Hematopoietic multipotent progenitor cell (in vitro differentiated cells): ENCODE measurements at regions not wholly inside any gene's neighbourhood (a gene's known extent, or its start where the extent isn't known, plus 50 kb on each side); places are given as distances from the start of the nearest gene placed in this dataset.

ENCODE experiments used
- DNase-seq, 3 donors: peaks; one replicate each; pipeline ENCODE4 v3.0.0-alpha.2; 2011 to 2015; ENCODE audit warnings: low read depth in 2 of 3, low spot score in 2 of 3

- DNase-seq, result no peak
Observed at GRCh38 chr4:153075836-153076518, 128.3 kb upstream of the TRIM2 start.

DNA sequence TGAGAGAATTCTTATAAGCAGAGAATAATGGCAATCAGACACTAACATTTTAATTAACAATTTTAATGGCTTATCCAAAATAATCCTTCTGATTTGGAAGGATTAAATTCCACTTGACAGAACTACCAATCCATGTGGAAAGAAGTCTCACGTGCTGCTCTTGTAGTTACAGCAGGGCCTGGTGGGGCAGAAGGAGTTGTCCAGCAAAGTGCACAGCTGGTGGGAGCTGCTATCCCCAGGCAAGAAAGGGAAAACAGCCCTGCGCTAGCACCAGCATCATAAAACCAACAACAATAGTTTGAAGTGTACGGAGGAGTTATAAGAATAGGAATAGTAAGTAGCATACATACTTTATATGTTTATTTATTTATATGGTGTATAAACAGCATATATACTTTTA is 127.4 kb upstream of the TRIM2 start:
- DNase-seq, result no peak

- peak in 2 of 3 donors; percentile 90 to 94 for DNase-seq
Observed at GRCh38 chr4:153079857-153080391, 124.3 kb upstream of the TRIM2 start.

GRCh38 chr4:153081006-153081580 is 123.2 kb upstream of the TRIM2 start:
- DNase-seq, result no peak

GRCh38 chr4:153081693-153082092 is 122.5 kb upstream of the TRIM2 start:
- no peak for DNase-seq

DNA sequence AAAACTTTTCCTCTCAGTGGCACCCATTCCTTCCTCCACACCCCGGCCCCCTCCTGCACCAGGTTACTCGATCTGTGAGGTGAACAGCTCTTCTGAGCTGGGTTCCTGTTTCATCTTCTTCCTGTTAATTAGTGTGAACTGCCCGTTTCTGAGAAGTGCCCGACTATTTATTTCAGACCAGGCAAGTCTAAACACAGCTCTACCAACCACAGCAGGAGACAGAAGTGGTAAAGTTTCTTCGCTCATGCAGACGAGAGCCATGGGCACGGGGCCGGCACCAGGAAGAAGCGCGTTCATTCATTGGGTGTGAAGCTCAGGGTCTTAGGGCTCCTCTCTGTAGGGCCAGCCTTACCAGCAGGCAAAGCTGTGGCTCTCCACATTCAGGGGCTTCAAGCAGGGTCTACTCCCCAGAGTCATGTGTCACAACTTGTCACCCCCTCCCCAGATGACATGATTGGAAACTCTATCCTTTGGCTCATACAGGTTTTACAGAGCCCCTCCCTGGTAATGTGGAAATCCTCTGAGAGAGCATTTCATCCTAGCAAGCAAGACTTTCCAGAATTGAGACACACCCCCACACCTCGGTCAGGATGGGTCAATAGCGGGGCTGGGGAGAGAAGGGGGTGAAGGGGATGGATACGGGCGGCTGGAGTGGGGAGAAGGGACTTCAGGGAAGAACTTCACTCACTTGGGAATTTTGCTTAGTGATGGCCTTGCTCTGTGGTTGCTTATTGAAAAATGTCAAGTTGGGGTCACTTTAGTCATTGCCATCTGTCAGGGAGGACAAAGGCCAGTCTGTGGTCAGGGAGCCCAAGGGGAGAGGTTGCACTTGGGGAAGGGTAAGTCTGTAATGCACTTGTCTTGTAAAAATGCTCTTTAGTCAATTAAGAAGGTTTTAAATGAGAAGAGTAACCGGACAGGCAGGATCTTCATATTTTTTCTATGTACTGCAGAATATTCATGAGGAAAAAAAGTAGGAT is 121.6 kb upstream of the TRIM2 start:
- DNase-seq, result peak in 2 of 3 donors; percentile 15 to 27

GRCh38 chr4:153083447-153083947 is 120.7 kb upstream of the TRIM2 start:
- peak; percentile 33 to 72 (median 56) for DNase-seq

DNA sequence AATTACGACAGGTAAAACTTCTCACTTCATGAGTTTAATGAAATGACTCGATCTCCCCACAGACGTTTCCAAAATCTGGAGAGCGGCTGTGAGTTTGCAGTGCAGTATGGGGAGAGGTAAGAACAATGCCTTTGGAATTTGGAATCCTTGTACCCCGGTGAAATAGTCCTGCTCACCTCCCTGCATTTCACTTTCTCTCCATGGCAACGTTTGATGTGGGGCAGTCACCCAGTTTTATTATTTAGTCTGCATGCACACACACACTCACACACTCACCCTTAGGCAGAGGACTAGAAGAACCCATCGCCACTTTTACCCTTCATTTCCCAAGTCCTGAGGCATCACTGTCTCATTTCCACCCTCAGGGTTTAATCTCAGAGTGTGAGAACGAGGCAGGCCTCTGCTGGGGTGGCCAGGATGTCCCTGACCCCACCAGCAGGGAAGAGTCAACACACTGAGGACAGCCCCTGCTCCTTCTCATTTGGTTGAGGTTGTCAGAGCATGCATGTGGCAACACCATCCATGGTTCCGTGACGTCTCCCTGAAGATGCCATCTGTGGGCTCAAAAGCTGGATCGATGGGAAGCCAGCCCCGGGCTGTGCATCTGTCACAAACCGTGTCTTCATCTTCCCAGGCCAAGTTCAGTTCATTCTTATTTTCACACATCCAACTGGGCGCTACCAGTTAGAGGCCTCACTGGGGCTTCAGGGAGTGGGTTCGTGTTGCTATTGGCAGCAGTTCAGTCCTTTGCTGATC is 119.8 kb upstream of the TRIM2 start:
- DNase-seq, result no peak

DNA sequence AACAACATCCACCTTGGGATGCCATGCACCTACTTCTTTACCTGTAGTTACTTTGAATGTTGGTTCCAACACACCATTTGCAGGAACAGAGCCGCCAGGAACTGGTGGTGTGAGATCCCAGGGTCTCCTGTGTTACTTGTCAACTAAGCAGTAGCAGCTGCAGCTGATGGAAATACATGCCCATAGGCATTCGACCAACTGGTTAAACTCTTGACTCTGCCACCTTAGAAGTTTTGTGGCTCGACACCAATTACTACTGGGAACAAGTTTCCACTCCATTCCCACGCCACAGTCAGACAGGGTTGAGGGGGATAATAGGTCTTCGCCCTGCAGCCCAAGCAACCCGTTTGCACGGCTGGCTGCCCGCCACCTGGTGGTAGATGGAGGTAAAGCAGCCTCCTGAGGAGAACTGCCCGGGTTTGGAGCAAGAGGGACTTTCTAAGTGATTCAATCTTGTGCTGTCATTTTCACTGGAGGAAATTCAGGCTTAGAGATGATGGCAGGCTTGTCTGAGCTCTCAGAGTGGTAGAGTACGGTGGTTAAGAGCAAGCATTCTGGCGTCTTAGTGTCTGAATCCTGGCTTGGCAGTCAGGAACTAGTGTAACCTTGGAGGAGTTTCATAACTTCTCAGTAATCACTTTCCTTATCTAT is 119.1 kb upstream of the TRIM2 start:
- DNase-seq, result peak; percentile 71 to 79 (median 75)

DNA sequence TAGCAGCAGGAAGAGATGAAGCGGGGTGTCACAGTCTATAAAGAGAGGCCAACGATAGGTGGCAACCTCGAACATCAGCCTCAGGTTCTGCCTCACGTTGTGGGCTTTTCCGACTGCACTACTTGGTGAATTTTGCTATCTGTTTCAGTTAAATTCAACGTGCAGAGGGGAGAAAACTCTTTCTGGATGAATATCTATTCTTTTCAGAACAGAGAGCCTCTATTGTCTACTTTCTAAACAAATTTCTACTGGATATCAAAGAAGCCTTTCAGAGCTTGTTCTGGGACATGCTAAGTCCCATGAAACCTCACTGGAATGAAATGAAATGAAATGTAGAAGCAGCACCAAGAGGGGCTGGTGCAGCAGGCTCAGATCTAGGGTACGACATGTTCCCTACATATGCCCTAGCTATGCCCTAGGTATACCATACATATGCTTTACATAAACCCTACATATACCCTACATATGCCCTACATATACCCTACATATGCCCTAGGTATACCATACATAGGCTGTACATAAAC is 116.5 kb upstream of the TRIM2 start:
- DNase-seq, result no peak

GRCh38 chr4:153089742-153090141 is 114.5 kb upstream of the TRIM2 start:
- DNase-seq, result no peak

GRCh38 chr4:153090181-153090580 is 114.1 kb upstream of the TRIM2 start:
- no peak for DNase-seq

- no peak for DNase-seq
Observed at GRCh38 chr4:153090670-153091385, 113.4 kb upstream of the TRIM2 start.

GRCh38 chr4:153093396-153093795 is 110.8 kb upstream of the TRIM2 start:
- DNase-seq, result no peak

- DNase-seq, result no peak
Observed at GRCh38 chr4:153093802-153094201, 110.4 kb upstream of the TRIM2 start.

DNA sequence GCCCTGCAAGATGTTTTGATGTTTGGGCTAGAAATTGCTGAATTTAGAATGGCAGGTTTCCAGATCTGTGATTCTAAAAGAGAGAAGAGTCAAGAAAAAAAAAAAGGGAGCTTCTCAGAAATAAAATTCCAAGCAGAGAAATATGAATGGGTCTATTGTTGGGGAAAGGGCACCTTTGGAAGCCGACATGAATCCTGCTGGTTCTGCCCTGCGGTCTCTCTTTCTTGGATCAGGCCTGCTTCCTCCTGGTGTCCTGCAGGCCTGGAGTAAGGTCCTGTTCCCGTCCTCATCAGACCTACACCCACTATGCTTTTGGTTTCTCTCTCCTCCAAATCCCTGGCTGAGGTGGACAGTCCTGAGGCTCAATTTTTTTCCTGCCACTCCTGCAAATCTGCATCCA is 109.8 kb upstream of the TRIM2 start:
- no peak for DNase-seq

DNA sequence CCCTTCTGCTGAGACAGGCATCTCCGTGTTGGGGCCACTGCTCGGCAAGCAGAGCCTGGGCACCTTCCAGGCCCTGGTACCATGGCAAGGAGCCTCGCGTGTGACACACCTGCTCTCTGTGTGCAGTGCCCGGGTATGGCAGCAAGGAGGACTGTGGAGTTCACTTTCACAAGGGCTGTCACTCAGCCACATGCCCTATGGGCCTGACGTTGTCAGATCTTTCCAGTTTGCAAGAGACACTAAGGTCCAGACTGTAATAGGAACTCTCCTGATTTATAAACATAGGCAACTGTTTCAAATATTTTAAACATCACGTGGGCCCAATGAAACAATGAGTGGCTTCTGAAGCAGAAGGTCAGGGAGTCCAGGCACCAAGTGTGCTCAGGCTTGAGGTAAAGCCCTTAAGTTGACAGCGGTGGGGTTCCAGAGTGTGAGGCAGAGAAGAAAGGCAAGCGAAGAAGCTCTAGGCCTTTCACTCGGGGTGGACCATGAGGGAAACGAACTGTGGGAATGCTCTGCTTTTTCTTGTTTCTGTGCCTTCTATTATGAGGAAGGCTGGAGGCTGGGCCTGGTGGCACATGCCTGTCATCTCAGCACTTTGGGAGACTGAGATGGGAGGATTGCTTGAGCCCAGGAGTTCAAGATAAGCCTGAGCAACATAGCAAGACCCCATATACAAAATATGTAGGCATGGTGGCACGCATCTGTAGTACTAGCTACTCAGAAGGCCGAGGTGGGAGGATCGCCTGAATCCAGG is 108.6 kb upstream of the TRIM2 start:
- no peak for DNase-seq

- DNase-seq, result no peak
Observed at GRCh38 chr4:153096344-153096743, 107.9 kb upstream of the TRIM2 start.
